Occipital lobe (tissue), 1 donor: ENCODE measurements at regions not wholly inside any gene's neighbourhood (a gene's known extent, or its start where the extent isn't known, plus 50 kb on each side); places are given as distances from the start of the nearest gene placed in this dataset.

Experiments
- DNase-seq: peaks from one replicate; lab custom pipeline; 2025; lab: John Stamatoyannopoulos, UW

DNA sequence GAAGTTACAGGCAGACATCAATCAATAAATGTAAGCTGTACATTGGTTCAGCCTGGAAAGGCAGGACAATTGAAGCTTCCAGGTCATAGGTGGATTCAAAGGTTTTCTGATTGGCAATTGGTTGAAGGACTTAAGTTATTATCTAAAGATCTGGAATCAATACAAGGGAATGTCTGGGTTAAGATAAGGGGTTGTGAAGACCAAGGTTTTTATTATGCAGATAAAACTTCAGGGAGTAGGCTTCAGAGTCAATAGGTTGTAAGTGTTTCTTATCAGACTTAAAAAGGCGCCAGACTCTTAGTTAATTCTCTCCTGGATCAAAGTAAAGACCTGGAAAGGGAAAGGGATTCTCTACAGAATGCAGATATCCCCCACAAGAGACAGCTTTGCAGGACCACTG is 935.4 kb downstream of the TBC1D22A start:
- no peak for DNase-seq

DNA sequence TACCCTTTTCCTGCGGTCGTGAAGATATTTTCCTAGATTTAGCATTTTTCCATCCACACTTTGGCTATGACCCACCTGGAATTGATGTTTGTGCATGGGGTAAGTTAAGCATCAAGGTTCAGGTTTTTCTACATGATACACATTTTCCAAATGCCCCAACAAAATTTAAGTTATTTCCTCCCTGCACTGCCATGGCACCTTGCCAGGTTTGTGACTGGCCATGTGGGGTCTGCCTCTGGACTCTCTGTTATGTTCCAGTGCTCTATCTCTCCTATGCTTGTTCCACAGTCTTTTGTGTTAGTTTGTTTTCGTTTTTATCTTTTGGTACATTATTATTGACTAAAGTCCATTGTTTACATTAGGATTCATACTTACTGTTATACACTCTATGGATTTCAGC is 934.3 kb downstream of the TBC1D22A start:
- DNase-seq: no peak

DNA sequence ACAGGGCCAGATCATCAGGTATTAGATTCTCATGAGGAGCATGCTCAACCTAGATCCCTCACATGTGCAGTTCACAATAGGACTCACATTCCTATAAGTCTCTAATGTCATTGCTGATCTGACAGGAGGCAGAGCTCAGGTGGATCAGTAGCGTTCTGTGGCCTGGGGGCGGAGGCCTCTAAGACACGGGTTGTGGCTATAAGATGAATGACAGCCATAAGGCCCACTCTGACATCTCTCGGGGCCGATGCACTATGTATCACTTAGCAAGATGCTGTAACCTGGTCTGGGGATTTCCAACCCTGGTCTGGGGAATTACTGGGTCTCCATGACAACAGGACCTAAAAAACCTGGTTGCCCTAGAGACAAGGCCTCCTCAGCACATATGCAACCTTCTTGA is 932.7 kb downstream of the TBC1D22A start:
- DNase-seq: no peak

DNA sequence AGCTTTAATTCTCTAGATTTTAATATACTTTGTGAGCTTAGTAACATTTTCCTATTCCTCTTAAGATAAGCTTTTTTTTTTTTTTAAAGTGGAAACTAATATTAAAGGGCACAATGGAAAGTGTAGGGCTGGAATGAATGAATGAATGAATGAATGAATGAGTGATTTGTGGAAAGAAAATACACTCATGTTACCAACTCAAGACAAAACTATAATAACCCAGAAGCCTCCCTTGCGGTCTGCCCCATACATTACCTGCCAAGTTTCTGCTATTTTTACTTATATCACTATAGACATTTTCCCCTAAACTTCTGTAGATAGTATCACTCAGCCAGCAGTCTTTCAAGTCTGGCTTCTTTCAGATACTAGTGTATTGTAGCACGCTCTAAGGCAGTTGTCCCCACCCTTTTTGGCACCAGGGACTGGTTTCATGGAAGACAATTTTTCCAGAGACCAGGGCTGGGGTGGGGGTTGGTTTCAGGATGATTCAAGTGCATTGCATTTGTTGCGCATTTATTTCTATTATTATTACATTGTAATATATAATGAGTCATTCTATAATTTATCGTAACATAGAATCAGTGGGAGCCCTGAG is 932.2 kb downstream of the TBC1D22A start:
- DNase-seq: no peak

DNA sequence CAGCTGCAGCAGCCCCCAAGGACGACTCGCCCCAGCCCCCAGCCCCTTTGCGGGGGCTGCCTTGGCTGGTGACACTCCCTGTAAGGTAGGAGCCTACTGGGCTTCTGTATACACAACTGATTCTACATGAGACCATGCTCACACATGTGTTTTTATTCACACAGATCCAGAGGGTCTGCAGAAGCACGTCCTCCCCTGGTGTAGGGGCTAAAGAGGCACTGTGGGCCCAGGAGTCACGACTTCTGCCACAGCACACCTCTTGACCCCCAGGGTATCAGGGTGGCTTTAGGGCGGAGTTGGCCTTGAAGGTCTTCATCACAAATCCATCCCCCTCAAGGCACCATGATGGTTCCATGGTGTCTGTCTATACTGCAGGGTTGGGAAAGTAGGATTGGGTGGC is 931.2 kb downstream of the TBC1D22A start:
- DNase-seq: no peak

DNA sequence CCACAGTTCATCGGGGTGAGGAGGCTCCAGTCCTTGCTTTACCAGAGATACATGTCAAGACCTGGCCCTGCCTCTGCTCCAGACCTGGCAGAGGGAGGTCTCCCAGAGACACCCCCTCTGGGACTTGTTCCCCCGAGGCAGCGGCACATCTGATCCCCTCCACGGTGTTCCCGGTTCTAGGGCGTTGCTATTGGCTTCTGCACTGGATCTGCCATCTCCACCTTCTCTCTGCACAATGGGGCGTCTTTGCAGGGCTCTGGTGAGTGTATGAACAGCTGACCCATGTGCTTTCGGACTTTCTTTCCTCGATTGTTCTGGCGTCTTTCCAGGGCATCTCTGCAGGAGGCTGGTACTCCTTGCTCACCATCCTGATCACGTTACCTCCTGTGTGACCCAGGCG is 930.4 kb downstream of the TBC1D22A start:
- no peak for DNase-seq

DNA sequence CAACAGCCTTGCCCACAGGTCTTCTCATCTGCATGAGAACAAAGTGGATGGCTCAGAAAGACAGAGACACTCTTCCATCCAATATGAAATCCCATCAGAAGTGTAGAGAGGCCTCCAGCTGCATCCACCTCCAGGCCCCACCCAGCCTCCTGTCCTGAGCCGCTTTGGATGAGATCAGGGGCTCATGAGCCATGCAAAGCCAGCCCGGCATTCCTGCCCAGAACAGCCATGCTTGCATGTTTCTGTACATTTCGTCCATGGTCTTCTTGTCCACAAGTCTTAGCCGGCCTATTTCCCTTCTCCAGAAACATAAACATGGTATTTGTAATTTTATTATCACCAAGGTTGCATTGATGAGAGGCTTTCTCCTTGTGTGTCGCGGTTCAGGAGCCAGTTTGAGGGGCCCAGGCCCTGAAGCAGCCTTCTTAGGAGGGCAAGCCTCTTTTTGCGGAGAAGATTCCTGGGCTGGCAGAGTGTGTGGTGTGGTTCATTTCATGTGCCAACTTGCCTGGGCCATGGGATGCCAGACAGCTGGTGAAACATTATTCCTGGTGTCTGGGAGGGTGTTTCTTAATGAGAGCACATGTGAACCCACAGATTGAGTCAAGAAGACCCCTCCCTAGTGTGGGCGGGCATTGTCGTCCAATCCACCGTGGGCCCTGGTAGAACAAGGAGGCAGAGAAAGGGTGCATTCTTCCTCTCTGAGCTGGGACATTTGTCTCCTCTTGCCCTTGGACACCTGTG is 928.9 kb downstream of the TBC1D22A start:
- no peak for DNase-seq

DNA sequence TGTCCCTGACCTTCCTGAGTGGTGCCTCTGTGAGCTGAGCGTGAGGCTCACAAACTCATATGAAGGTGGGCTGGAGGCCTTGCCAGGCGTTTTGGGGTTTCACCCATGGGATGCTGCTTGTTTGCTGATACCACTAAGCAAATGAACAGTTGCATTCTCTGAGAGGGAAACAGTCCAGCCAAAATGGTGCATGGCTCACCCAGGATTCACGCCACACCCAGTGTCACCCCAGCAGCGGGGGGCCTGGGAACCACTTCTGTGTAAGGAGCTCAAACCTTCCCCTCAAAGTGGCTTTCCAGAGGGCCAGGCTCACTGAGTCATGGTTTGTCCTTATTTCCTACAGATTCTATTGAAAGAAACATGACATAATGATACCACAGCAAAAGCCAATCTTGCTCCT is 928.1 kb downstream of the TBC1D22A start:
- DNase-seq: no peak

DNA sequence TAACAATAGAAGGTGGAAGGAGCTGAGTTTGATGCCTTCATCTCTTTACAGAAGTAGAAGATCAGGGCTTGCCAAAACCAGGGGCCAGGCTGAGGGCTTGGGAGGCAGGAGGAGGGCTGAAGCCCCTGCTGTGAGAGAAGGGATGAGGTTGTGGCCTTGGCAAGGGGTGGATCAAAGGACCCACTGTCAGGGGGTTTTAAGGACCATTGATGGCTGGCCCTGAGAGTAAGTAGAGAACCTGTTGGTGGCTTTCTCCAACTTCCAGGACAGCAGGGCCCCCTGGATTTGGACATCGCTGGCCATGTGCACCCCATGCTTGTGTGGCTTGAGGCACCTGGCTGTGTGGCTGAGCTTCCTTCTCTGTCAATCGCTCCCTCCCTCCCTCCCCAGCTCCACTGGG is 927.7 kb downstream of the TBC1D22A start:
- no peak for DNase-seq

DNA sequence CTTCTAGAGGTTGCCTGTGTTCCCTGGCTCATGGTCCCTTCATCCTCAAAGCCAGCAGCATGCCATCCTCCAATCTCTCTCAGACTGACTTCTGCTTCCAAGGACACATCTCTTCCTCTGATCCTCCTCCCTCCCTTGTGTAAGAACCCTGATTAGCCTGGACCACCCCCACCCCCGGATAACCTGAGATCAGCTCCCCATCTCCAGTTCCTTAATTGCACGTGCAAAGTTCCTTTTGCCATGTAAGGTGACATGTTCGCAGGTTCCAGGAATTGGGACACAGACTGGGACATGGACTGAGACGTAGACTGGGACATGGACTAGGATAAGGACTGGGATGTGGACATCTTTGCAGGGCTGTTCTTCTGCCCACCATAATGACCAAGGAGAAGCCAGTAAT is 925.3 kb downstream of the TBC1D22A start:
- no peak for DNase-seq

DNA sequence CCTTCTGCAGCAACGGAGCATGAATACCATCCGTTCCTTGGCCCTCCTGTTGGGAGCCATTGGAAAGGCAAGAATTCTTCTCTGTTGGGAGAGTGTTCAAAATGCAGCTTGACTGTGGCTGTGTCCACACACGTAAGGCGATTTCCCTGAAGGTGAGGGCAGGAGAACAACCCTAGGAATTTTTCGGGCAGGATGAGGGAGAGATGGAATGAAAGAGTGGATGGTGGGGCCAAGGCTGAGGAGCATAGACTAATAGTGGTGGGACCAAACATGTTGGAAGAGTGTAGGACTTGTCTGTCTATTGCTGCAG is 924.9 kb downstream of the TBC1D22A start:
- no peak for DNase-seq

DNA sequence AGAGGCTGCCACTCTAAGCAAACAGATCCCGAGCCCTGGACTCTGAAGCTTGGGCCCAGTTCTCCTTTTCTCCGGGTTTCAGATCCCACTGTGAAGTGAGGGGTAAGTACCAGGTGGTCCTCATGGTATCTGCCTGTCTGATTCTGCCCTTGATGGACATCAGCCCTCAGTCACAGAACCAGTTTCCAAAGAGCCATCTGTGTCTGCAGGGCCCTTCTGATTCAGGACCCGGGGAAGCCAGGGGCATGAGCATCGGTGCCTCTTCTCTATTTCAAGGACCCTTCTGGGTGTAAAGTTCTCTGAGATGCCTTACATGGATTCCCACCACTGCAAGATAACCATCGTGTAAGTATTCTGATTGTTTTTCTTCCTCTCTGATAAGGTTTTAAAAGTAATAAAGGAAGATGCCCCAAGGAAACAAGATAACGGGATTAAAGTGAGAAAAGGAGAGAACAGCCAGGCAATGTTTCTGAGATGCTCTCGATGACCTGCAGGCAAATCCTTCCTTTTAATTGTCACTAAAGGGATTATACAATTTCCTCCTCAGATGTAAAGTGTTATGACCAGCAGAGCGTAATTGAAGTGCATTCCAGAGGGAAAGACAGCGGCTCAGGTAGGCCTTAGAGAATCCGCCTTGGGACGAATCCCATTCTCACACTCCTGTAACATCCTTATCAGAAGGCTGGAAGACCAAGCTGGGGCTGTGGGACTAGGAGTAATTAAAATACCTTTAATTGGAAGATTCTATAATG is 924.3 kb downstream of the TBC1D22A start:
- DNase-seq: no peak

DNA sequence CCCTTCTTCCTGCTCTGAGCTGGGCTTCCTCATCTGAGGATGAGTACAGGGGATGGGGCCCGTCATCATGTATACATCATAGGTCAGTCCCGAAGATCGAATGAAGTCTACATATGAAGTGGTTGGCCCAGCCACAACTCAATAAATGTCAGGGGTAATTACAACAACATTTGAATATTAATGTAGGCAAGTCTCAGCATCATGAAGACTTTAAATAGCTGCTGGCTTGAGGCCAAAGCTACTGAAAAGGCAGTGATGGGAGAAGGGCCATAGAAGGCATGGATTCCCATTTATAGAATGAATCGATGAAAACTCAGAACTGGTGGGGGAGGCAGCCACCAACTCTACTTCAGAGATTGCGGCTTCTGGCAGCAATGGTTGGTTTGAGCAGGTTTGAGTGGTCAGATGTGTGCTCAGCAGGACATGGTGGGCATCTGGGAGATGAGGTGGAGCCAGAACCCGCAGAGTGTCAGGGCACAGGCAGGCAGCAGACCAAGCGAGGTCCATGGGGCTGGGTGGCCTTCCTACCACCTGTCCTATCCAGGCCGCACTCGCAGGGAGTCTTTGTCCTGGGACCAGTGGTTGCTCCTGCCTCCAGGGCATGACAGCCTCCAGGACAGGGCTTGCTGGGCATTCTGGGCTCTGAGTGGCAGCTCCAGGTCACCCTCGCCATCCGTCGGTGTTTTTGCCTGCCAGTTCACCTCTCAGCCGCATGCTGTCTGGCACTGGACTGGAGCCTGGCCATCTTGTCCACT is 919.1 kb downstream of the TBC1D22A start:
- no peak for DNase-seq

DNA sequence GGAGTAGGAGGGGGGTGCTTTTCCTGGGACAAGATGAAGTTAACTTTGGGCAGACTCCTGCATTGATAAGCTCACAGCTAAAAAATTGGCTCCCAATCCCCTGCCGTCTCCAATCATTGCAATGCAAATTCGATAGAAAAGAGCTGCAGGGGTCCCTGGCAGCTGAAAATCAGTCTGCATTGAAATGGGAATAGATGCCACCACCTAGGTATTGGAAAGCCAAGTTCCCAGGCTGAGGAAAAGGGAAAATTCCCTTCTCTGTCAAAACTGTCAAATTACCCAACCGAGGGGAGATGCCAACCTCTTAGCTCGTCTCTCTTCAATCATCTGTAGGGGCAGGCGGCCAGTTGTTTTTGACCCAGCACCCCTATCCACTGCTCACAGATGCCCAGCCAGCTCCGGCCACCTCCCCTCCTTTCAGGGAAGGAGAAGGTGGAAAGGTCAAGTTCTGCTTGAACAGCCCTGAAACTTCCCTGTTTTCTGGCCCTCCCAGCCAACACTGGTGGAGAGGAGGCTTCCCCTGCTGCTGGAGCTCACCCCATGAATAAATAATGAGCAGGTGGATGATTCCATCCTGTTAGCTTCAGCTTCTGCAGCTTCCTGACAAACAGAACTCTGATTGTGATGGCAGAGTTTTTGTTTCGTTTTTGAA is 916.3 kb downstream of the TBC1D22A start:
- DNase-seq: no peak

DNA sequence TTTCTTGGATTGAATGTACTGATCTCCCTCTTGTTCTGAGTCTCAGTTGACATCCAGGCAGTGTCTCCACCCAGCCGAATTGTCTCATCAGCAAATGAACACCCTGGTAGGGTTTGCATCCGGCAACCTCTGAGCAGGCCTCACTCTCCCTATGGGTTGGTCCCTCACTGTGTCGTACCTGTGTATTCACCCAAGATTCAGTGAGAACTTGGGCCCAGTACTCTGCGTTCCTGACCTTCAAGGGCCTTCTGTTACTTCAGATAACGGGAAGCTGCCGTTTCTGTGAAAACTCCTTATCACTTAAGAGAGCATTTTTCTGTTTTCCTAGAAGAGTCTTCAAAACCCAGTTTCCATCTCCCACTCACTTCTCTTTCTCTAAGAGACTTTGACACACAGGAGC is 915.6 kb downstream of the TBC1D22A start:
- DNase-seq: no peak

DNA sequence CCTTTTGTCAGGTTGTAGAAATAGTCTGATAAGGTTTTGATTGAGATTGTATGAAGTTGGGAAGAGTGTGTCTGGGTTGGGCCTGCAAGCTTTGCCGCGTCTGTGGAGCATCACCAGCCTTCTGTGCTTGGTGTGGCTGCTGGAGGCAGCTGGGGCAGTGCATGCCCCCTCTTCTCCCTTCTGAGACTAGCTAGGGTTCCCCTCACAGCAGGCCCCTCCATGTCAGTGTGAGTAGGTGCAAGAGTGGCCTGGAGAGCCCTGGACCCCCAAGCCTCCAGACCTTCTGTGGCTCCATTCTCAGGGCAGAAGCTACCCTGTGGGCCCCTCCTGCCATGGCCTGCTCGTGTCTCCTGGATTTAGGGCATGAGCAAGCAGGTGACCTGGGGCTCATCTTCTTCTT is 914.2 kb downstream of the TBC1D22A start:
- no peak for DNase-seq

DNA sequence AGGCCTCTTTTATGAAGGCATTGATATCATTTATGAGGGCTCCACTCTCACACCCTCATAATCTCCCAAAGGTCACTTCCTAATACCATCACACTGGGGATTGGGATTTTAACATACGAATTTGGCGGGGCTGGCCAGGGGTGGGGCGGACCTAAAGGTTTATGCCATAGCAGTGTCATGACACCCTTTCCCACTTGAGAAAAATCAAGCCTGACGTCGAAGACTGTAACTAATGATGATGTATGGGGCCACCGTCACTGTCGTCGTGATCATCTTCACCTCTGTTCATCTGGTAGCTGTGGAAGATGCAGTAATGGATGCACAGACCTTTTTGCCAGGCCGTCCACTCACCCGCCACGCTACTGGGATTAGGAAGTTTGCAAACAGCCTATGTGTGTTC is 912.1 kb downstream of the TBC1D22A start:
- DNase-seq: no peak

DNA sequence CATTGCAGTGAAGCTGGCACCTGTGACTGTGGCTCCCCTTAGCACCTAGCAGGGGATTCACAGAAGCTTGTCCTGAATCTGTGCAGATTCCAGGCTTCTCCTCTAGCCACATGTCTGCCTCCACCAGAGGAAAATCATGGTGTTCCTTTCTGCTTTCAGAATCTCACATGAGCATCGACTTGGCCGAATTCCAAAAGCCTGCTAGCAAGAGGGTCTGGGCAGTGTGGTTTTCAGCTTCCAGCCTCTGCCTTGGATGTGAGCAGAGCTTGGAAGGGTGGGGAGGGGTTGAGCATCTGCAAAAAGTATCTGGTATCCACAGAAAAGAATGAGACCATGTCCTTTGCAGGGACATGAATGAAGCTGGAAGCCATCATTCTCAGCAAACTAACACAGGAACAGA is 911.1 kb downstream of the TBC1D22A start:
- no peak for DNase-seq

DNA sequence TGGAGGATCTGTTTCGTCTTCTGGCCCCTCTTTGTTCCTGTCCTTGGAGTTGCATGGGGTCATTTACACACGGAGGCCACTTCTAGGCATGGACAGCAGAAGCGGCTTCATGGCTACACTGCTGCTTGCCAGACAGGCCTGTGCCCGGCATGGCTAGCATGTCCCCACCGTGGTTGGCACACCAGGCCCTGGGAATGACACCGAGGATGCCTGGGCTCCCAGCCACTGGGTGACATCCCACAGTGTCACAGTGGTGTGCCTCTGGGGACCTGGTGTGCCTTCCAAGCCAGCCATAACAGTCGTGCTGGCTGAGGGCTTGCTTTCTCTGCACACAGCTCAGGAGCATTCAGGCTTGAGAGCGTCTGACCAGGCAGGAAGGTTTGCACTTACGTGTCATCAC is 910.1 kb downstream of the TBC1D22A start:
- no peak for DNase-seq

DNA sequence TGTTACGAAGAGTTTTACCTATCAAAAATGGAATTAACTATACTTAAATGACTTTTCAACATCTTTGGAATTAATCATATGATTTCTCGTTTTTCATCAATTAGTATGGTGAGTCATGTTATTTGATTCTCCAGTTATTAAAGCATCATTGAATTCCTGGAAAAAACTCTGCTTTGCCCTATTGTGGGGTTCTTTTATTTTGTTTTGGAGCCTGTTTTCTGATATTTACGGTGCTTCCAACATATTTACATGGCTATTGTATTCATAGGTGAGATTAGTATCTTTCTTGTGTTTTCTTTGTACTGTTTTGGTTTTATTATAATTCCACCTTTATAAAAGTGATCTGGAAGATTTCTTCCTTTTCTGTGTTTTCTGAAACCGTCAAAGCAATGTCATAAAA is 902.7 kb downstream of the TBC1D22A start:
- no peak for DNase-seq

DNA sequence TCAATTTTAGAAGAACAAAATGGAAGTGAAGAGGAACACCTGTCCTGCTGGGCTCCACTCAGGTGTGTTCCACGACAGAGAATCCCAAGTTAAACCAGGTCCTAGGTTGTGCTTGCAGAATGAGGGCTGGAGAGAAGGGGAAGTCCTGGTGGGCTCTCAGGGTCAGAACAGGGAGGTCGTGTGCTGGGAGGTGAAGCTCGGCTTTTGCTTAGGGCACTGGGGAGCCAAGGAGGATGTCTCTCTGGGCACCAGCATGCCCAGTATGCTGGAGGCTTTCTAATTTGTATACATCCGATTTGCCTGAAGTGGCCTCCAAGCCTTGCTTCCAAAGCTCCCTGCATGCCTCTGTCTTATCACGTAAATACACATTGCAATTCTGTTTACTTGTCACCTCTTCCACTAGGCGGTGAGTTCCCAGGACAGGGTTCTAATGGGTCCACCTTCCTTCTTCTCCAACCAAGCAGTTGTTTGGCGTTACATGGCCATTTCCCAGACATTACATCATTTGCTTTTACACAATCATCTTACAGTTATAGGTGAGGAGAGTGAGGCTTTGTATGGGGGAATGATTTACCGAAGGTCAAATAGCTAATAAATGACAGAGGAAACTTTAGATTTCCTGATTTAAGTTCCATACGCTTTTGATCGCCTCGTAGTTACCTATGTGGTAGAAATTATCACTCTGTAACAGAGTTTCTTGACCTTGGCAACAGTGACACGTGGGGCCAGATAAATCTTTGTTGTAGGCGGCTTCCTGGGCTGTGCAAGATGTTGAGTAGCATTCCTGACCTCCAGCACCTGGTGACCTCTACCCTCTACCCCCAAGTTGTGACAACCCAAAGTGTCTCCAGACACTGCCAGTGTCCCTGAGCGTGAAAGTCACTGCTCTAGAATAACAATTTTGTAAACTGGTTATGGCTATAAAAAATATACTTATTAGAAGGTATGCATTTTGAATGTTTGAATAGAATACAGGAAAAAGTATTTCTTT is 901.5 kb downstream of the TBC1D22A start:
- no peak for DNase-seq
